ENCODE measurements at regions not wholly inside any gene's neighbourhood (a gene's known extent, or its start where the extent isn't known, plus 50 kb on each side); places are given as distances from the start of the nearest gene placed in this dataset.

DNA sequence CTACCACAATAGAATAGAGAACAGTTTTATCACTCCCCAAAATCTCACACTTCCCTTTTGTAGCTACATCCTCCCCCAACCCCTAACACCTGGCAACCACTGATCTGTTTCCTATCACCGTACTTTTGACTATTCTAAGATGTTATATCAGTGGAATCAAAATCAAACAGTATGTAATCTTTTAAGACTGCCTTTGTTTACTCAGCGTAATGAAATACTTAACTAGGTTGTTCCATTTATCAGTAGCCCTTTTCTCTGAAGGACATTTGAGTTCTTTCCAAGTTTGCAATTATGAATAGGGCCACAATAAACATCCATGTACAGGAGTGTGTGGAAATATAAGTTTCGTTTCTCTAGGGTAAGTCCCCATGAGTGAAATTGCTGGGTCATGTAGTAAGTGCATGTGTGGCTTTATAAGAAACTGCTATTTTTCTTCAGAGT, 372.3 kb downstream of the SV2B start:
- Mint-ChIP-seq H3K36me3 (no peaks in the 10 kb centered on the region), H3K4me3 (no peak overlapping the region), H3K9me3 (peaks cover 5% of the 10 kb centered on the region), H3K4me1 (ENCODE audit: unreplicated experiment) (no peaks in the 10 kb centered on the region), H3K27me3 (peaks cover 4% of the 10 kb centered on the region), H3K27ac (no peak overlapping the region)
- TF ChIP-seq, protein P1, sequence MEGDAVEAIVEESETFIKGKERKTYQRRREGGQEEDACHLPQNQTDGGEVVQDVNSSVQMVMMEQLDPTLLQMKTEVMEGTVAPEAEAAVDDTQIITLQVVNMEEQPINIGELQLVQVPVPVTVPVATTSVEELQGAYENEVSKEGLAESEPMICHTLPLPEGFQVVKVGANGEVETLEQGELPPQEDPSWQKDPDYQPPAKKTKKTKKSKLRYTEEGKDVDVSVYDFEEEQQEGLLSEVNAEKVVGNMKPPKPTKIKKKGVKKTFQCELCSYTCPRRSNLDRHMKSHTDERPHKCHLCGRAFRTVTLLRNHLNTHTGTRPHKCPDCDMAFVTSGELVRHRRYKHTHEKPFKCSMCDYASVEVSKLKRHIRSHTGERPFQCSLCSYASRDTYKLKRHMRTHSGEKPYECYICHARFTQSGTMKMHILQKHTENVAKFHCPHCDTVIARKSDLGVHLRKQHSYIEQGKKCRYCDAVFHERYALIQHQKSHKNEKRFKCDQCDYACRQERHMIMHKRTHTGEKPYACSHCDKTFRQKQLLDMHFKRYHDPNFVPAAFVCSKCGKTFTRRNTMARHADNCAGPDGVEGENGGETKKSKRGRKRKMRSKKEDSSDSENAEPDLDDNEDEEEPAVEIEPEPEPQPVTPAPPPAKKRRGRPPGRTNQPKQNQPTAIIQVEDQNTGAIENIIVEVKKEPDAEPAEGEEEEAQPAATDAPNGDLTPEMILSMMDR (conservative IDR thresholded peaks at IDR 0.05), result no peak
- DNase-seq (ENCODE audit: extremely low spot score, unreplicated experiment), result no peak

DNA sequence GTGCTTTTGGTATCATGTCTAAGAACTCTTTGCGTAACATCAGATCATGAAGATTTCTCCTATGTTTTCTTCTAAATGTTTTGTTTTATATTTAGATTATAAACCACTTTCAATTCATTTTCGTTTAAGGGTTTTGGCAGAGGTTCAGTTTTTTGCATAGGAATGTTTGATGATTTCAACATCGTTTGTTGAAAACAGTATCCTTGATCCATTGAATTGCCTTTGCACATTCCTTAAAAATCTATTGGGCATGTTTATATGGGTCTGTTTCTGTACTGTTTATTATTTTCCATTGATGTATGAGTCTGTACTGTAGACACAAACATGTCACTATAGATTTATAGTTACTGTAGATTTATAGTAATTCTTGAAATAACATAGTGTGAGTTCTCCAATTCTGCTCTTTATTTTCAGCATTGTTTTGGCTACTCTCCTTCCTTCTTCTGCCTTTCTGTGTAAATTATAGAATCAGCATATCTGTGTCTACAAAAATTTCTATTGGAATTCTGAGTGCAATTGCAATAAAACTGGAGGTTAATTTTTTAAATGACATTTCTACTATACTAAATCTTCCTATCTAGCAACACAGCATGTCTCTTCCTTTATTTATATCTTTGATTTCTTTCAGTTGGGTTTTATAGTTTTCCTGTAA, 374.0 kb downstream of the SV2B start:
- TF ChIP-seq, protein P1 (conservative IDR thresholded peaks at IDR 0.05), result no peak
- Mint-ChIP-seq H3K36me3 (no peaks in the 10 kb centered on the region), H3K9me3 (no peaks in the 10 kb centered on the region), H3K27ac (no peak overlapping the region), H3K4me1 (ENCODE audit: unreplicated experiment) (no peaks in the 10 kb centered on the region), H3K27me3 (peaks cover 4% of the 10 kb centered on the region), H3K4me3 (no peak overlapping the region)
- DNase-seq (ENCODE audit: extremely low spot score, unreplicated experiment), result no peak

DNA sequence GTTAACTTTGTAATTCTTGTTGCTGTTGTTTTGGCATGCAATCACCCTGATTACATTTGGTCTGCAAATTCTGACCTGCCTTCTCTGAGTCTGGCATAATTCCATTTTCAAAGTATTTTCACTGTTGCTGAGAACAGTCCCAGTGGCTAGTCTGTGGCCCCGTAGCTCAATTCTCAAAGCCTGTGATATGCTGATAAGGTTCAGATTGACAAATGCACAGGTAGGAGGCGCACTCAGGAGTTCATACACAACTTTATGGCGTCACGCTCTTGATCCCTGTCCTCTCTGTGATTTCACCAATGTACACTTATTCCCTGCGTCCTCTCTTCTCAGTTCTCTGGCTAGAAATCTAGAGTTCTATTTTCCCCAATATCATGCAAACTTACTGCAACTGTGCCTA, 376.6 kb upstream of the SLCO3A1 start:
- Mint-ChIP-seq H3K27ac (no peak overlapping the region), H3K27me3 (no peaks in the 10 kb centered on the region), H3K9me3 (no peaks in the 10 kb centered on the region), H3K36me3 (no peaks in the 10 kb centered on the region), H3K4me3 (no peak overlapping the region), H3K4me1 (ENCODE audit: unreplicated experiment) (no peaks in the 10 kb centered on the region)
- no peak for DNase-seq (ENCODE audit: extremely low spot score, unreplicated experiment)
- TF ChIP-seq, protein P1 (conservative IDR thresholded peaks at IDR 0.05), result no peak

- DNase-seq (ENCODE audit: extremely low spot score, unreplicated experiment), result no peak
- peaks cover 4% of the 10 kb centered on the region for H3K9me3 Mint-ChIP-seq
- no peaks in the 10 kb centered on the region for H3K4me1 Mint-ChIP-seq (ENCODE audit: unreplicated experiment)
- TF ChIP-seq, protein P1 (conservative IDR thresholded peaks at IDR 0.05), result no peak
- no peak overlapping the region for H3K27ac Mint-ChIP-seq
- H3K27me3 Mint-ChIP-seq, result no peaks in the 10 kb centered on the region
- no peaks in the 10 kb centered on the region for H3K36me3 Mint-ChIP-seq
- H3K4me3 Mint-ChIP-seq, result no peak overlapping the region
Measured at GRCh38 chr15:91478717-91479191, 374.8 kb upstream of the SLCO3A1 start.

GRCh38 chr15:91480426-91480825, 373.1 kb upstream of the SLCO3A1 start:
- Mint-ChIP-seq H3K27ac (no peak overlapping the region), H3K36me3 (no peaks in the 10 kb centered on the region), H3K4me3 (no peak overlapping the region), H3K9me3 (peaks cover 4% of the 10 kb centered on the region), H3K27me3 (no peaks in the 10 kb centered on the region), H3K4me1 (ENCODE audit: unreplicated experiment) (no peaks in the 10 kb centered on the region)
- TF ChIP-seq, protein P1 (conservative IDR thresholded peaks at IDR 0.05), result no peak
- DNase-seq (ENCODE audit: extremely low spot score, unreplicated experiment), result no peak
